DMS 273 (cell line): ENCODE measurements at regions not wholly inside any gene's neighbourhood (a gene's known extent, or its start where the extent isn't known, plus 50 kb on each side); places are given as distances from the start of the nearest gene placed in this dataset.
"Not testable (repeated sequence)": the region's sequence is repeated elsewhere in the genome, so short reads cannot be mapped to it uniquely, and the experiment has no call there.

Source experiments
- DNase-seq: peaks from one replicate; lab custom pipeline; 2025; ENCODE audit not compliant: unreplicated experiment; lab: John Stamatoyannopoulos, UW

- DNase-seq = not testable (repeated sequence)
Measured at GRCh38 chr18:24624421-24624820, 164.0 kb downstream of the HRH4 start.

GRCh38 chr18:24627644-24628315 lies 167.3 kb downstream of the HRH4 start:
- no peak for DNase-seq

- no peak for DNase-seq
Measured at GRCh38 chr18:24628326-24628725, 167.9 kb downstream of the HRH4 start.

GRCh38 chr18:24629921-24630320 lies 169.5 kb downstream of the HRH4 start:
- DNase-seq = no peak

- peak; percentile 28 for DNase-seq
Measured at GRCh38 chr18:24630346-24630880, 170.0 kb downstream of the HRH4 start.

GRCh38 chr18:24631243-24632025 lies 171.0 kb downstream of the HRH4 start:
- peak; percentile 91 for DNase-seq

GRCh38 chr18:24632158-24632988 lies 171.9 kb downstream of the HRH4 start:
- peak; percentile 82 for DNase-seq

- DNase-seq = peak; percentile 53
Measured at GRCh38 chr18:24633121-24633520, 172.7 kb downstream of the HRH4 start.

GRCh38 chr18:24649571-24649970 lies 189.1 kb downstream of the HRH4 start:
- no peak for DNase-seq

- peak; percentile 91 for DNase-seq
Measured at GRCh38 chr18:24651434-24651833, 191.0 kb downstream of the HRH4 start.

GRCh38 chr18:24656050-24656449 lies 195.6 kb downstream of the HRH4 start:
- DNase-seq = peak; percentile 78

GRCh38 chr18:24656551-24657443 lies 196.4 kb downstream of the HRH4 start:
- peak; percentile 93 for DNase-seq

GRCh38 chr18:24657444-24657842 lies 197.0 kb downstream of the HRH4 start:
- peak; percentile 82 for DNase-seq

GRCh38 chr18:24658302-24658701 lies 197.9 kb downstream of the HRH4 start:
- DNase-seq = no peak

GRCh38 chr18:24659827-24660720 lies 199.6 kb downstream of the HRH4 start:
- peak; percentile 60 for DNase-seq

- DNase-seq = peak; percentile 33
Measured at GRCh38 chr18:24660956-24661355, 200.5 kb downstream of the HRH4 start.

- DNase-seq = peak; percentile 50
Measured at GRCh38 chr18:24662412-24662821, 202.0 kb downstream of the HRH4 start.

- DNase-seq = no peak
Measured at GRCh38 chr18:24663026-24663425, 202.6 kb downstream of the HRH4 start.

- peak; percentile 28 for DNase-seq
Measured at GRCh38 chr18:24669015-24669414, 208.6 kb downstream of the HRH4 start.
